Dermis microvascular lymphatic vessel endothelial cell (primary cell): ENCODE measurements at regions not wholly inside any gene's neighbourhood (a gene's known extent, or its start where the extent isn't known, plus 50 kb on each side); places are given as distances from the start of the nearest gene placed in this dataset.

Source experiments
- DNase-seq, 2 donors: peaks; one replicate each; pipeline versions ENCODE4 v3.0.0 to v3.0.0-alpha.2; 2010; ENCODE audit warnings: low read depth in 2 of 2

DNA sequence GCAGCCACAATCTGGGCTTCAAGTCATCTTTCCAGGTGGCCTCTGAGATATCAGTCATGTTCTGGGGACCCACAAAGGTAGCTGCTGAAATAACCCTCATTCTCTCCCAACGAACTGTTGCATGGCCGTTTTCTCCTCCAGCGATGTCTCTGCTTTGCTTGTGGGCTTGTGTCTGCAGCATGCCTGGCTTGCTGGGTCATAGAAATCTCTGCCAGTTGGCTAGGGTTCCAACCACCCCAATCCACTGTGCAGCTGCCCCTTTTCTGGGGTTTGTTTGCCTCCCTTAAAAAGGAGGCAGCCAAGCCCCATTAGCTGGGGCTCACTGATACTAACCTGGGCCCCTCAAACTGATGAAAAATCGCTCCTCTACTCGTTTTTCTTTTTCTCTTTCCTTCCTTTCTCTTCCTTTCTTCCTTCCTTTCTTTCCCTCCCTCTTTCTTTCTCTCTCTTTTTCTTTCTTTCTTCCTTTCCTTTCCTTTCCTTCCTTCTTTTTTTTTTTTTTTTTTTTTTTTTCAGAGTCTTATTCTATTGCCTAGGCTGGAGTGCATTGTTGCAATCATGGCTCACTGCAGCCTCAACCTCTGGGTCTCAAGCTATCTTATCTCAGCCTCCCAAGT, 680.0 kb downstream of the EPHA4 start:
- no peak for DNase-seq

DNA sequence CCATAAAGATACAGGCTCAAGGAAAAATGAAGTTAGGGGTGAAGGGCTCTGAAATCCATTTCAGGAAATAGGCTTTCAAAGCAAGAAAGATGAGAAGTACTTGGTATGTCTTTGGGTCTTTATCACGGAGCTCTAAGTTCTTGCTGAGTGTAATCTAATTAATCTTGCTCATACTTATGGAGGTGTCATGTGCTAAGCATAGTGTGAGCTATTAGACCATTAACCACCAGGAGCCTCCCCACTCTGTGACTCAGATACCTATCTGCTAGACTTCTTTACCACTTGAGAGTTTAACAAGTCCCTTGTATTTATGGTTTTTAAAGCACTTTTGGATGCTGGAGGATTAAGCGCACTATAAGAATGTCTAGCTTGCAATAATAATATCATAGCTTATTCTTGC, 678.7 kb downstream of the EPHA4 start:
- DNase-seq, result no peak

DNA sequence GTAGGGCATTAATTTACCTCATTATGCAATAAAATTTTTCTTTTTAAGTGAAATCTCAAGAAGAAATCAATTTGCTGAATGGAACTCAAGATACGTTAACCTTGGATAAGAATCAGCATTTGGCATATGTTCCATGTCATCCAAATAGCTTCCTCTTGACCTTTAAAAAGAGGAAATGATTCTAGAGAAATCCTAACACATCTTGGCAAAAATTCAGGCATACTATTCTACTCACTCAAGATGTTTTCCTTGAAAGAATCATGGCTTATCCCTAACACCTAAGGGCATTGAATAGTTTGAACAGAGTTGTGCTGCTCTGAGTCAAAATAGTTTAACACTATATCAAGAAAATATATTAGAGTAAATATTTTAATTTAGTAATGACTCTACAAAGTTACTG, 678.0 kb downstream of the EPHA4 start:
- no peak for DNase-seq

DNA sequence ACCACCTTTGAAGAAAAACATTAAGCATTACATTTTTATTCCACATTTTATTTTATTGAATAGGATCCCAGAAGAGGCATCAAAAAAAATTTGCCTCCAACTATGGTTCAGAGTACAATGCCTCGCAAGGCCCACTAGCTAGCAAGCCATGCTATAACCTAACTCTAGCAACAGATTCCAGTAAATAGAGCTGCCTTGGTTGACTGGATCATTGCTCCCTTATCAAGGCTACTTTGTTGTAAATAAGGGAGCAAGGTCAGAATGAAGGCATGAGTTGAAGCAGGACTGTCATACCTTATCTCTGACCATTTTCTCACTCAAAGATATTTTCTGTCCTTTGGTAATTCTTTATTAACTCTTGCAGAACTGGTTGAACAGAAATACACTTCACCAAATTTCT, 672.6 kb downstream of the EPHA4 start:
- no peak for DNase-seq

DNA sequence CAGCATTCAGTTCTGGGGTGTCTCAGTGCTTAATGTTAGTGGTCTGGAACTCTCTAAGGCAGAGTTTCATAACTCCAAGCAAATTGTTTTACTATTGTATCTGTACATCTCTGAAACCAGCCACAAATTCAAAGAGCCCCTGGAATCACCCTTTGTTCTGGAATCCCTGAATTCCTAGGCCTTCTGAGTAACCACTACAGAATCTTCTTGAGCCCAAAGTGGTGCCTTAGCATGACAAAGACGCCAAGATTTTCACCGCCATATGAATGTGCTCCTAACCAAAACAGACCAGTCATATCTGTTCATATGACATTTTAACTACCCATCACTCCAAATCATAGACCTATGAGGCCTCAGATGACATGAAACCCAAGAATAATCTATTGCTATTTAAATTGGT, 668.1 kb downstream of the EPHA4 start:
- DNase-seq, result no peak

DNA sequence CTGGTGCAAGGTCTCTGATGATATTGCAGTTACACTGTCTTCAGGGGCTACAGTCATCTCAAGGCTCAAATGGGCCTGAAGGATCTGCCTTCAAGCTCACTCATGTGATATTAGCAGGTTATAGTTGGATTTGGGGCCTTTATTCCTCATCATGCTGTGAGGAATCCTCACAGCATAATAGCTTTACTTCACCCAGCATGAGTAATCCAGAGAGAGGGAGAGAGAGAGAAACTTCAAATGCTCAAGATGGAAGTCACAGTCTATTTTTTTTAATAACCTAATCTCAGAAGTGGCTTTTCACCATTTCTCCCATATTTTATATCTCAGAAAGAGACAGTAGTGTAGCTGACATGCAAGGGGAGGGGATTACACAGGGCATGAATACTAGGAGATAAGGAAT, 658.7 kb downstream of the EPHA4 start:
- DNase-seq, result no peak

DNA sequence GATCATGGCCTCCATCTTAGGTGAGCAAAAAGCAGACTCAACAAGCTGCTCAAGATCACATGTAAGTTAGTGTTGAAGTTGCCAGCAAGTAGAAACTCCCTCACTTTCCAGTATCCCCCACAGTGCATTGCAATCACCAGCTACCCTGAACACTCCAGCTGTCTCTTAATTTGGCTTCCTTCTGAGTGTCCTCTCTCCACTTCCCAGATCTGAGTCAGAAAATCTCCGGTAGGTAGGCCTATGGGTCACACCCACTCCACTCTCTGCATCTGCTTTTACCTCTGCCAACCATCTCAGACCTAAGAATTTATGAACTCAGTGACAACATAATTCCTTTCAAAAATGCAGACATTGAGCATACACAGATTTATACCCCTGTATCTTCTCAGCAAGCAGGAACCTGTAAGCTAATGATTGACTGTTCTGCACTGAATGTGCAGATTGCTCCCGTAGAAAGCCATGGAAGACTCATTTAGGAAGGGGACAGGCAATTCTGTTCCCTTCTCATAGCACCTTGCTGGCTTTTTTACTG, 656.9 kb downstream of the EPHA4 start:
- no peak for DNase-seq

DNA sequence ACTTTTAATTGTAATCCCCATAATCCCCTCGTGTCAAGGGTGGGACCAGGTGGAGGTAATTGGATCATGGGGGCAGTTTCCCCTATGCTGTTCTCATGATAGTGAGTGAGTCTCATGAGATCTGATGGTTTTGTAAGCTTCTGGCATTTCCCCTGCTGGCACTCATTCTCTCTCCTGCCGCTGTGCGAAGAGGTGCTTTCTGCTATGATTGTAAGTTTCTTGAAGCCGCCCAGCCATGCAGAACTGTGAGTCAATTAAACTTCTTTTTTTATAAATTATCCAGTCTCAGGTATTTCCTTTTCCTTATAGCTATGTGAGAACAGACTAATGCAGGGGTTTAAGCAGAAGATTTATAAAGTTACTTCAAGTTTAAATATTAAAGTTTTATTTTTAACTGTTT, 655.2 kb downstream of the EPHA4 start:
- DNase-seq, result no peak

DNA sequence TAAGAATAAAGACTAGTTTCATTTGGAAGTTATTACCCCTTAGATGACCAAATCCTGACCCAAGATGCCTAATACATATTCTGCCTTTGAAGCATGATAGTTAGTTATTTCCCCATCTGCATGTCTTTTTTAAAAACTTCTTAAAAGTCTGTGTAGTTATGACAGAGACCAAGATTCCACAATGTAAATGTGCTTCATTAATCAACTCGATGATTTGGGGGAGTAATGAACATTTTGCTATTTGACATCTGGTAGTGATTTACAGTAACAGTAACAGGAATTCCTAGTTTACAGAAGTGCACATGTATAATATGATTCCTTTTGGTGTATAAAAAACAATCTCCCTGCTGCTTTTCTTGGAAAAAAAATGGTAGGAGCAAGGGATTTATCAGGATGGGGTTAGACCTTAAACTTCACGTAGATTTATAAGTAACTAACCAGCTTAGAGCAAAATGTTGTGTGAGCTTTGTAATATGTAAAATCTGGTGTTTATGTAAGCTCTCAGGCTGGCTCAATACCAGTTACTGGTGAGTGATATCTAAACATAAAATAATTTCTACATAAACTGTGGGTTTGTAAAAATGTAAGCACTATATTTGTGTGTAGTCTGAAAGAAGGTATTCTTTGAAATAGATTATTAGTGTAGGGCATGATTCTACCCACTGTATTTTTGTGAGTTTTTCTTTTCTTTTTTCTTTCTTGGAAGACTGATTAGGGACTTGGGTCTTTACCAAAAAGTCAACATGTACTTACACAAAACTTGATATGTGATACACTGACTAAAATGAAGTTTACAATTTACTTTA, 641.6 kb downstream of the EPHA4 start:
- no peak for DNase-seq

DNA sequence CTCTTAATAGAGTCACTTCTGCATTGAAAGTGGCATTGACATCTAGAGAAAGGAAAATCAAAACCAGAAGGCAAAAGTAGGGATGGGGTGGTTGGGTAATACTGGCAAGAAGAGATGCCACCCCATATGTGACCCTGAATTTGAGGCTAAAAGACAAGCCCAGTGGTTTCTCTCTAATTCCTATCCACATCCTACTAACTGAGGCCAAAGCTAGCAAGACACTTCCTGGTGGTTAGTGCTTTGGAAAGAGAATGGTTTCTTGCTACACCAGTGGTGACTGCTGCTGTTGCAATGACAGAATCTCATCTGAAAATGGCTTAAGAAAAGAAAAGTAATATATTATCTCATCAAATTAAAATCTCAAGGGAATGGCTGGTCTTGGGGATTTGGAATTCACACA, 640.6 kb downstream of the EPHA4 start:
- no peak for DNase-seq

DNA sequence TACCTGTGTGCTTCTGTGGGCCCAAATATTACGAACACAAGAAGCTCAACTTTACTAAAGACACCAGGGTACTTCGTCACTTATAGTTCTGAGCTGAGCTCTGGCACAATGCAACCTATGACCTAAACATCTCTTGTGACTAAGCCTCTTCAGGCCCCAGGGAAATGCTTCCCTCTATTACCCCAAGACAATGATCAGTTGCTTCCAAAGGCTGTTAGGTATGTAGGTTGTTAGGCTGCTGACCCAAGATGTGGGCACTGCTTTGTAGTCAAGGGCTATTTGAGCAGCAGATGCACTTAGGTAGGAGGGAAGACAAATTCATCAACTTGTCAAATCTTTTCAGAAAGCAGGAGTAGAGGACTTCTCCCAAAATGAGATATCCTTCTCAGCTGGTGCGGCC, 640.1 kb downstream of the EPHA4 start:
- no peak for DNase-seq

DNA sequence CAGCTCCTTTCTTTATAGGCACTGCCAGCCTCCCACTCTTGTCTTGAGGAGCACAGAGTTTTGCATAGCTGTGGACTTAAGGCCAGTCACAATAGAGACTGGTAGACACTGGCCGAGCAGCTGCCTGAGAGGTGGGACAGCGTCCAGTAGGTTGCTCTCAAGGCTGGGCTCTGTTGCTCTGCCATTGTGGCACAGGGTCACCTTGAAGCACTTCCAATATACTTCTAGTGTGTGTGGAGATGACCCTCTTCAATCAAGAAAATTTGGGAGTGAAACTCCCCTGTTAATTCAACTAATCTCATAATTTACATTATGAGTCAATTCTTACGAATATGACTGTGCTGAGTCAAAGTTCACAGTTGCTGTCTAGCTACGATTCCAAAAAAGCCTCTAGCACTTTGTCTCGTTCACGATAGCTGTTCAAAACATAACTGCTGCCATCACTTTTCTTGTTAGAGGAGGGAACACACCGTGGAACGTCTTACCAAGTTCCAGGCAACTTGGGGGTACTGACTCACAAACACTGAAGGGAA, 636.2 kb downstream of the EPHA4 start:
- no peak for DNase-seq

DNA sequence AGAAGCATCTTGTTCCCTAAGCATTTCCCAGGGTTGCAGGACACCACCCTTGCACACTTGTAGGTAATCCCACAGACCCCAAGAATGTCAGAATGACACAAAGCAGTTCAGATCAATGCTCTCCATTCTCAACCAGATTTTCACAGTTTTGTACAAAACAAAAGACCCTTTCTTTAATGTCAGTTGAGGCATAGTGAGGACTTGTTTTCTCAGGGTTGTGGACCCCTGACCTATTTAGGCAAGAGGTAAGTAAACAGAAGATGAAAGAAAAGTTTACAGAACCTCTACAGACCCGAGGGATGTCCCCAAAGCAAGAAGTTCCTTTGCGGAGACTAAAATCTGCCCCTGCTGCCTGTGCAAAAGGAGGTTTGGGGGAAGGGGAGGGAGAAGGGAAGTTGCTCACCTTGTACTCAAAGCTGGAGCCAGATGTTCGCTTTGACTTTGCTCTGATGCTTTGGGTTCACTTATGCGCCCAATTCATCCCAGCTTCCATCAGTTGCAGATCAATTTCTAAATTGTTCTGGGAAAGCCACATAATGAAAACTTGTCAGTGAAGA, 635.4 kb downstream of the EPHA4 start:
- no peak for DNase-seq

DNA sequence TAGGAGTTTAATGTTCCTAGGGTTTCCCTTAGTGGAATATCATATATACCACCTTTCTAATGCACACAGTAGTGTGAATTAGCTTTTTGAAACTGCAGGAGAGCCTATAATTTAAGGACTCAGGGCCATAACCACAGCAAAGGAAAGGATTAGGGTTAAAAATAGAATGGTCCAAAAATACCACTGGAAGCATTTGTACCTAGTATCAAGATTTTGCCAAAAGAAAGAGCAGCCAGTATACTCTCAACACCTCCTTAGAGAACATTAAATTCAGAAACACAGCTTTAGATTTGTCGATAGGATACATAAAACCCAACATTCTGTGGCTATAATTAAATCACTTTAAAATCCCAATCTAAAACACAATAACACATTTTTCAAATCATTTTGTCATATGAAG, 634.9 kb downstream of the EPHA4 start:
- no peak for DNase-seq

DNA sequence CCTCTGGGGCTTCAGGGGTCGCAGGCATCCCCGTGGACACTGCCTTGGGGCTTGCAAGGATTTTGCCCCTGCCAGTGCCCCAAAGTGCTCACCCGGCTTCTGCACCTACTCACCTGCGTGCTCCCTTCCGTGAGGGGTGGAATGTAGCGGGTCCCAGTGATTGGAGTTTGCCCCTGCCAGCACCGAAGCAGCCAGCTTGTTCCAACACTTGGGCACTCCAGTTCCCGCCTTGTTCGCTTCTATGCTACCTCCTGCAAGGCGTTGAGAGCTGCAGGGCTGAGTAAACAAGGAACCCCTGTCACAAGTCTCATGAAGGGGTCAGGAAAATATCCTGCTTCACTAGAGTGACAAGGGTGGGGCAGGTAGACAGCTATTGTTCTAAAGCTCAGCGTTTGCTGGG, 631.5 kb downstream of the EPHA4 start:
- DNase-seq, result no peak

DNA sequence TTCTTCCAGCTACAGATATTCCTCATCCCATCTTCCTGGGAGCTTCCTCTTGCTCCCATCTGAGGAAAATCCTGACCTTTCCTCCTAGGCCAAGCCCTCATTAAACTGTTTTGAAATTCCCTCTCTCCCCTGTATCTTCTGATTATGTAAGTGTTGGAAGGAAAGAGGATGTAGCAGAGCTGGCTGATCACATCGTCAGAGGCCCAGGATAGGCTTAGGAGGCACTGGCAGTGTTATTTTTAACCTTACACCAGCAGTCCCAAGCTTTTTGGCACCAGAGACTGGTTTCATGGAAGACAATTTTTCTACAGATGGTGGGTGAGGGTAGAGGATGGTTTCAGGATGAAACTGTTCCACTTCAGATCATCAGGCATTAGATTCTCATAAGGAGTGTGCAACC, 630.4 kb downstream of the EPHA4 start:
- no peak for DNase-seq

DNA sequence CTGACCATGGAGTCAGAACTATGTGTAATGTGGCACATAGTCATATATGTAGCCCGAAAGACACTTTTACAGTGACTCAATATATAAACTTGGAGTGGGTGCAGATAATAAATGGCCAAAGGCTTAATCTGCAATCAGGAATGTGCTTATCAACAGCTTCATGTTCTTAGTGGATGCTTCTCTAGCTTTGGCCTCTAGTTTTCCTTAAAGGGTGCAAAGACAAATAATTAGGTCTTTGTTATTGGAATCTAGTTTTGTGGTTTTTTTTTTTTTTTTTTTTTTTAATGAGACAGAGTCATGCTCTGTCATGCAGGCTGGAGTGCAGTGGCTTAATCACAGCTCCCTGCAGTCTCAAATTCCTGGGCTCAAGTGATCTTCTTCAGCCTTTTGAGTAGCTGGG, 625.6 kb downstream of the EPHA4 start:
- DNase-seq, result no peak

DNA sequence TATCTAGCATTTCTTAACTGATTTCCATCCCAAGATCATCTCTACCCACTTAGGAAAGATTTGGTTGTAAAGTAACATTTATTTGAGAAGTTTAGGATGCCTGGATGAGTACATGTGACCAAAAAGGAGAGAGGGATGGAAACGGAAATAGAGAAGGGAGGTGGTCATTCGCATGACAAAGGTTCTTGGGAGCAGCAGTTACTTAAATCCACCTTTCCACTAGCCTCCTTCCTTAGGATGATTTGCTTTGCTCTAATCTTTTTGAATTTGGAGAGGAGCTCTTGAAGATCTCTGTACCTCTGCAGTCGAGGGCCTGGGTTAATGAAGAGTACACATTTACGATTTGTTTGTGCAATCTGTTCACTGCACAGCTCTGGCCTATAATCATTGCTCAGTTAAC, 623.5 kb downstream of the EPHA4 start:
- DNase-seq, result no peak

DNA sequence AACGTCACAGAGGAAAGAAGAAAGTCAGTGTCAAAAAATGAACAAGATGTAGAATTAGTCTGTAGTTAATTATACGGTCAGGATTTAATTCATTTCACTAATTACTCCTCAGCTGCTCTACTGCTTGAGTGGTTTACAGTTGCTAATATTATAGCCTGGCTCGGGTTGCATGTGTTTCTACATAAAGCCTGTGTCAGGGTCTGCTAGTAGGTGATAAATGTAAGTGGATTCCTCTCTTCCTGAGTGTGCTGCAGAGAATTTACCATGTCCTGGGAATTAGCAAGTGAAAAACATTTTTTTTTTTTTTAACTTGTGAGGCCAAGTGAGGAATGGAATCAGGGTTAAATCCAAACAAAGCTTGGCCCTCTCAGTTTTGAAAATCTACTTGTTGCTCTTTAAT, 622.6 kb downstream of the EPHA4 start:
- DNase-seq, result no peak

DNA sequence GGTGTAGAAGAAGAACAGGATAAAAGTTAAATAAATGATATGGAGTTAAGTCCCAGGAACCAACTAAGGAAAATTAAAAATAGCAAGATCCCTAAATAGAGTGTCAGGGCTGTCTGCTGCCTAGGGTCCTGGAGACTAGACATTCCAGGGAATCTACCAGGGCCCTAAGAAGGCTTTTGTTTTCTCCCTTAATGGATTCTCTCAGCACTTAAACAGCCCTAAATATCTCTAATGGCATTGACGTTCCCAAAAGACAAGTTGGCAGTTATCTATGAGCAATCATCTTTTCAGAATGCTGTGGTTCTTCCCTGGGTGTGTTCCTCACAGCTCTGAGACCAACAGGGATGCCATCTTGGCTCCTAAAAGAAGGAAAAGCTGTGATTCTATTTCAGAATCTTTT, 616.3 kb downstream of the EPHA4 start:
- DNase-seq, result no peak

DNA sequence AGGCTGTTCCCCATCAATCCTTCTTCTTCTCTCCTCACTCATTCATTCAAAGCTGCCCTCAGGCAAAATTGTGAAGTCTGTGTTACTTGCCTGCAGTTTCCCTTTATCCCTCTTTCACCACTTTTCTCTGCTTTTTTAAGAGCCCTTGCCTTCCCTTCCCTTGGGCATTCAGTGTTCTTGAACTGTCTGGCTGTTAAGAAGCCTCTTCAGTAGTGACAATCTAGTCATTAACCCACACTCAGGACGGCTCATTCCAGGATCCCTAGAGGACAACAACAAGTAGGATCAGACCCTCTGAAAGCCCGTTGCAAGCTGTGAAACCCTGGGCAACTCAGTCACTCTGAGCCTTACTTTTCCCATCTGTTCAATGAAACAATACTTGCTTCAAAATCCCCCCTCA, 615.7 kb downstream of the EPHA4 start:
- DNase-seq, result no peak

DNA sequence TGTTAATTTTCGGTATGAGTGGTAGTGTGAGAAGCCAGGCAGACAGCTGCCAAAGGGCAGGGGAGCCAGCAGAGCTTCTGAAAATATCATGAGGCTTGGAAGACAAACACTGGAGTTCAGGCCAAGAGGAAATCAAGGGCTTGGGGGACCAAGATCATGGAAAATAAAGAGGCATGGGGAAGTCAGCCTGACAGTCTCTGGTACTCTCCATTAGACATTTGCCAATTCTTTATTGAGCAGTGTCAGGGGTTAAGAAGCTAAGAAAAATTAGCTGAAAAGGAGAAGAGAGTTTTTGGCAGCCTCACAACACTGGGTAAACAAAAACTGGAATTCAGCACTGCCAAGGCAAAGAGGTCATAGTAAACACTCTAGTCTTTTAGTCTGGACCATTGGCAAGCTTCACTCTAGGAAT, 612.7 kb downstream of the EPHA4 start:
- no peak for DNase-seq
